Erythroblast (primary cell): ENCODE measurements at regions not wholly inside any gene's neighbourhood (a gene's known extent, or its start where the extent isn't known, plus 50 kb on each side); places are given as distances from the start of the nearest gene placed in this dataset.

Experiments
- GATA1 ChIP-seq: IDR thresholded peaks from 2 replicates; pipeline ENCODE4 v1.6.1; 2011; ENCODE audit warnings: low read depth, mild to moderate bottlenecking, control low read depth, low read length, moderate library complexity
- POLR2A ChIP-seq: IDR thresholded peaks from 2 replicates; pipeline ENCODE4 v1.6.1; 2011; ENCODE audit warnings: mild to moderate bottlenecking, low read length

- TF ChIP-seq POLR2A (no peak), GATA1 (no peak)
Observed at GRCh38 chr9:115930472-115930871, 223.1 kb upstream of the PAPPA start.
